CD14-positive monocyte (primary cell): ENCODE measurements at regions not wholly inside any gene's neighbourhood (a gene's known extent, or its start where the extent isn't known, plus 50 kb on each side); places are given as distances from the start of the nearest gene placed in this dataset.

ENCODE experiments used
- DNase-seq, 3 donors: peaks; one replicate each; pipeline ENCODE4 v3.0.0-alpha.2; 2011 to 2022
- H2AFZ ChIP-seq: 2 replicates; pipeline ENCODE4 v1.6.0; 2012; ENCODE audit warnings: mild to moderate bottlenecking, low read depth, low read length, inconsistent platforms; ENCODE audit not compliant: insufficient read depth, poor library complexity, severe bottlenecking
- H3K27ac ChIP-seq, 2 donors: 1 replicate in 1 of 2; 2 replicates in 1 of 2; pipeline ENCODE4 v1.5.1; 2012 to 2013; ENCODE audit warnings: low read length in 2 of 2, control low read depth in 1 of 2, inconsistent platforms in 1 of 2, low read depth in 1 of 2, mild to moderate bottlenecking in 1 of 2
- H3K27me3 ChIP-seq, 2 donors: one replicate each; pipeline versions ENCODE4 v1.6.0 to v1.6.1; 2011 to 2013; ENCODE audit warnings: low read length in 2 of 2; ENCODE audit not compliant: control insufficient read depth in 2 of 2, insufficient read depth in 2 of 2
- H3K36me3 ChIP-seq, 2 donors: replicated peaks in 1 of 2; 1 replicate in 1 of 2; 2 replicates in 1 of 2; pipeline versions ENCODE4 v1.5.1 to v1.6.1; 2012 to 2013; ENCODE audit warnings: low read length in 2 of 2, control low read depth in 1 of 2, inconsistent platforms in 1 of 2, mild to moderate bottlenecking in 1 of 2; ENCODE audit not compliant: insufficient read depth in 2 of 2, control insufficient read depth in 1 of 2
- H3K4me1 ChIP-seq, 2 donors: 1 replicate in 1 of 2; 2 replicates in 1 of 2; pipeline versions ENCODE4 v1.5.1 to v1.6.1; 2012 to 2013; ENCODE audit warnings: low read length in 2 of 2, control low read depth in 1 of 2, inconsistent platforms in 1 of 2, mild to moderate bottlenecking in 1 of 2, moderate library complexity in 1 of 2; ENCODE audit not compliant: insufficient read depth in 2 of 2, control insufficient read depth in 1 of 2
- H3K4me2 ChIP-seq: replicated peaks from 2 replicates; pipeline ENCODE3; 2012; ENCODE audit warnings: low read length, moderate library complexity, mild to moderate bottlenecking; ENCODE audit not compliant: poor library complexity, severe bottlenecking; ENCODE audit errors: extremely low read depth
- H3K4me3 ChIP-seq, 3 experiments: fragments of 200-600 bp in 1 of 3; sonication (generic) in 1 of 3; replicated peaks in 1 of 3; 1 replicate in 2 of 3; 2 replicates in 1 of 3; pipeline ENCODE4 v1.5.1; 2011 to 2013; ENCODE audit warnings: low read length in 3 of 3, mild to moderate bottlenecking in 3 of 3, control low read depth in 2 of 3, low read depth in 2 of 3, inconsistent platforms in 1 of 3, moderate library complexity in 1 of 3
- H3K79me2 ChIP-seq: 2 replicates; pipeline ENCODE4 v1.6.0; 2012; ENCODE audit warnings: mild to moderate bottlenecking, control low read depth, inconsistent platforms, low read length, moderate library complexity; ENCODE audit not compliant: insufficient read depth
- H3K9ac ChIP-seq: 2 replicates; pipeline ENCODE4 v1.6.0; 2017; ENCODE audit warnings: low read length, mild to moderate bottlenecking; ENCODE audit not compliant: insufficient read depth, poor library complexity, severe bottlenecking
- H3K9me3 ChIP-seq, 2 donors: replicated peaks in 1 of 2; 1 replicate in 1 of 2; 2 replicates in 1 of 2; pipeline versions ENCODE4 v1.5.1 to v1.6.1; 2012 to 2013; ENCODE audit warnings: low read length in 2 of 2, control low read depth in 1 of 2; ENCODE audit not compliant: control insufficient read depth in 1 of 2, insufficient read depth in 1 of 2
- H4K20me1 ChIP-seq: 2 replicates; pipeline ENCODE4 v1.6.0; 2012; ENCODE audit warnings: mild to moderate bottlenecking, low read length, control low read depth, moderate library complexity; ENCODE audit not compliant: insufficient read depth
- H3K27ac Mint-ChIP-seq, 7 donors: one replicate each; pipeline ENCODE4 v1.8.0; 2020; ENCODE audit warnings: mild to moderate bottlenecking in 7 of 7, mixed read lengths in 7 of 7, moderate library complexity in 6 of 7, inconsistent platforms in 2 of 7
- H3K27me3 Mint-ChIP-seq, 3 donors: one replicate each; pipeline ENCODE4 v1.8.0; 2021 to 2022; ENCODE audit warnings: low read depth in 3 of 3, mild to moderate bottlenecking in 3 of 3, mixed read lengths in 3 of 3, moderate library complexity in 3 of 3, inconsistent platforms in 1 of 3
- H3K36me3 Mint-ChIP-seq, 2 donors: one replicate each; pipeline ENCODE4 v1.8.0; 2020; ENCODE audit warnings: mixed read lengths in 2 of 2, inconsistent platforms in 1 of 2, mild to moderate bottlenecking in 1 of 2
- H3K4me1 Mint-ChIP-seq: one replicate; pipeline ENCODE4 v1.8.0; 2020; ENCODE audit warnings: mild to moderate bottlenecking, mixed read lengths
- H3K4me3 Mint-ChIP-seq, 2 donors: one replicate each; pipeline ENCODE4 v1.8.0; 2020; ENCODE audit warnings: mild to moderate bottlenecking in 2 of 2, mixed read lengths in 2 of 2, moderate library complexity in 1 of 2
- H3K9me3 Mint-ChIP-seq, 7 donors: one replicate each; pipeline ENCODE4 v1.8.0; 2020 to 2022; ENCODE audit warnings: mixed read lengths in 7 of 7, mild to moderate bottlenecking in 6 of 7, moderate library complexity in 6 of 7, inconsistent platforms in 2 of 7
- CTCF ChIP-seq: fragments of 200-600 bp; IDR thresholded peaks from one replicate; pipeline ENCODE4 v1.8.0; 2022; ENCODE audit warnings: antibody characterized with exemption, mild to moderate bottlenecking
- WGBS: methylation state at CpG from one replicate; pipeline ENCODE4 v1.1.5; 2013; ENCODE audit warnings: missing lambda C conversion rate; ENCODE audit not compliant: insufficient coverage; 5-methylcytosine and 5-hydroxymethylcytosine counted together
- intact Hi-C, 2 donors: fragments of 100-400 bp; cut with micrococcal nuclease; formaldehyde crosslinking; loops; one replicate each; pipeline versions ENCODE4 v1.15.0 to v1.15.1; 2023

GRCh38 chr6:95784019-95784418 lies 206.7 kb downstream of the MANEA start:
- DNase-seq: no peak
- no peak overlapping the region for H2AFZ ChIP-seq
- H3K9me3 ChIP-seq: peaks cover 0 to 7% of the 10 kb centered on the region in 2 donors
- H3K4me3 ChIP-seq: no peak overlapping the region
- no peak overlapping the region for H3K4me2 ChIP-seq
- H3K4me1 ChIP-seq: no peaks in the 10 kb centered on the region
- Mint-ChIP-seq H3K27ac (no peak overlapping the region), H3K36me3 (no peaks in the 10 kb centered on the region), H3K4me3 (no peak overlapping the region), H3K4me1 (no peaks in the 10 kb centered on the region), H3K9me3 (peaks cover 0 to 4% (median 0%) of the 10 kb centered on the region in 7 donors), H3K27me3 (peaks cover 0 to 1% (median 0%) of the 10 kb centered on the region in 3 donors)
- H3K79me2 ChIP-seq: no peaks in the 10 kb centered on the region
- H4K20me1 ChIP-seq: no peaks in the 10 kb centered on the region
- no peaks in the 10 kb centered on the region for H3K36me3 ChIP-seq
- no peaks in the 10 kb centered on the region for H3K27me3 ChIP-seq
- intact Hi-C loops: no loop called here
- TF ChIP-seq CTCF: no peak
- H3K9ac ChIP-seq: no peak overlapping the region
- no peak overlapping the region for H3K27ac ChIP-seq

- Histone ChIP-seq H3K9ac (no peak overlapping the region), H3K36me3 (no peaks in the 10 kb centered on the region), H3K4me1 (no peaks in the 10 kb centered on the region), H3K4me2 (no peak overlapping the region), H2AFZ (no peak overlapping the region), H4K20me1 (no peaks in the 10 kb centered on the region), H3K27me3 (no peaks in the 10 kb centered on the region), H3K9me3 (peaks cover 0 to 7% of the 10 kb centered on the region in 2 donors), H3K4me3 (no peak overlapping the region), H3K27ac (no peak overlapping the region), H3K79me2 (no peaks in the 10 kb centered on the region)
- Mint-ChIP-seq H3K4me1 (no peaks in the 10 kb centered on the region), H3K9me3 (peaks cover 0 to 4% (median 0%) of the 10 kb centered on the region in 7 donors), H3K4me3 (no peak overlapping the region), H3K27me3 (peaks cover 0 to 1% (median 0%) of the 10 kb centered on the region in 3 donors), H3K36me3 (no peaks in the 10 kb centered on the region), H3K27ac (no peak overlapping the region)
- no CpG with 5 or more reads among the region's 3 CpGs for WGBS
- no peak for DNase-seq
- no peak for TF ChIP-seq CTCF
- intact Hi-C loops: no loop called here
Observed at GRCh38 chr6:95784869-95785268, 207.5 kb downstream of the MANEA start.
